HuH-7.5 (cell line): ENCODE measurements at regions not wholly inside any gene's neighbourhood (a gene's known extent, or its start where the extent isn't known, plus 50 kb on each side); places are given as distances from the start of the nearest gene placed in this dataset.

Source experiments
- DNase-seq: peaks from one replicate; pipeline ENCODE4 v3.0.0; 2011; ENCODE audit warnings: low spot score

- DNase-seq: no peak
Observed at GRCh38 chr16:9374061-9374460, 282.6 kb downstream of the HAPSTR1 start.

DNA sequence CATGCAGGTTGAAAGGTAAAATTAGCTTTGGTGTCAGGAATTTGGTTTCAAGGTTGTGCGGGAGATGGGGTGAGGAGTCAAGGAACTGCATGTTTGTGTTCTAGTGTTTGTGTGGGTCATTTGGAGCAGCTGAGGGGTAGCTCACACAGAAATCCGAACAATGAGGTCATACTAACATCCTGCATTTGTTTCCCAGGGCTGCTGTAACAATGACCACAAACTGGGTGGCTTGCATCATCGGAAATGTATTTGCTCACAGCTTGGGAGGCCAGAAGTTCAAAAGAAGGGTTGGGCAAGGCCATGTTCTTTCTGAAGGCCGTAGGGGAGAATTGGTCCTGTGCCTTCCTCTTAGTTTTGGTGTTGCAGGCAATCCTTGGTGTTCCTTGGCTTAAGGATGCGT, 287.4 kb downstream of the HAPSTR1 start:
- no peak for DNase-seq

DNA sequence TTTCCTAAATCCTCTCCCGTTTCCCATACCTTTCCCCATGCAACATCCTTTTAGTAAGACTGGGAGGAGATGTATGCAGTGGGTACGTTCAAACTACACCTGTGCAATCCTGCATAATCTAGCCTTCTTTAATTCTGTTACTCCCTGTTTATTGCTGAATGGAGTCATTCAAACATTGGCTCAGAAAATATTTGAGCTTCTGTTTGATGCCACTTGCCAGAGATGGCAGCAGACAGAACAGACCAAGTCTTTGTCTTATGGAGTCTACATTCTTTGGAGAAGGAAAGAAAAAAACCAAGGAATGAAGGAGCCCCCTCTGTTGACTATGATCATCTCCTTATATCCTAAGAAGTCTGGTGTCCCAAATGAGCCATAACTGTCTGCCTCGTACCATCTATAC, 288.8 kb downstream of the HAPSTR1 start:
- no peak for DNase-seq

DNA sequence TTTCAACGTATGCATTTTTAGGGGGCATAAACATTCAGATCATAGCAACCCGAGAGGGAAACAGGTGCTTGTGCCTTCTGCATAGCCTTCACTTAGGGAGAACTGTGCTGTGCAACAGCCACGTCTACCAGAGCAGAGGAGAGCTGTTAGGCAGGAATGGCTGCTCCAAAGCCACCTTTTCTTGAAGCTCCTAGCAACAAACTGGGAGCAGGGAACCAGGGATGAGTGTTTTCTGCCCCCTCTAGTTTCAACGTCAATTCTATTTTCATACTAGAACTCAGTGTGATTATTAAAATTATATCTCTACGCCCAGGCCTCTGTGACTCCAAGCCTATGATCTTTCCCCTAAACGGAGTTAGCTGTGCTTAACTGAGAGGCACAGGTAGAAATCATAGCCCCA, 290.0 kb downstream of the HAPSTR1 start:
- no peak for DNase-seq

DNA sequence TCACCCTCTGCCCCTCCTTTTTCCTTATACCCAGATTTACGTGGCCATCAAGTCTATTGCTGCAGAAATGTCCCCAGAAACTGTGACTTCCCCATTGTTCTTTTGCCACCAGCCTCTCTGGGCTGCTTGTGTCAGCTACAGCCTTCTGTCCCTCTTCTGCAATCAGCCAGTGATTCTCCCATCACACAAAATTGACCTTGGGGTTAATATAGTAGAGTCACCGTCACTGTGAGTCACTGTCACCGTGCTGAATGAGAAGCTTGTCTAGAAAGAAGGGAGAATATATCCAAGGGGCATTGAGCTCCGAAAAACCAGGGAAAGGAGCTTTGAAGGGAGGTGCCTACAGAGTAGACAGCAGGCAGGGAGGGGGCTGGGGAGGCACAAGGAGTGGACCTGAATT, 290.5 kb downstream of the HAPSTR1 start:
- no peak for DNase-seq

- DNase-seq: no peak
Observed at GRCh38 chr16:9383281-9383680, 291.8 kb downstream of the HAPSTR1 start.

GRCh38 chr16:9384141-9384540, 292.7 kb downstream of the HAPSTR1 start:
- DNase-seq: no peak

- no peak for DNase-seq
Observed at GRCh38 chr16:9389543-9390207, 298.2 kb downstream of the HAPSTR1 start.

GRCh38 chr16:9392956-9393355, 301.5 kb downstream of the HAPSTR1 start:
- no peak for DNase-seq

GRCh38 chr16:9393591-9393990, 302.1 kb downstream of the HAPSTR1 start:
- DNase-seq: no peak

- DNase-seq: no peak
Observed at GRCh38 chr16:9395958-9396359, 304.5 kb downstream of the HAPSTR1 start.

DNA sequence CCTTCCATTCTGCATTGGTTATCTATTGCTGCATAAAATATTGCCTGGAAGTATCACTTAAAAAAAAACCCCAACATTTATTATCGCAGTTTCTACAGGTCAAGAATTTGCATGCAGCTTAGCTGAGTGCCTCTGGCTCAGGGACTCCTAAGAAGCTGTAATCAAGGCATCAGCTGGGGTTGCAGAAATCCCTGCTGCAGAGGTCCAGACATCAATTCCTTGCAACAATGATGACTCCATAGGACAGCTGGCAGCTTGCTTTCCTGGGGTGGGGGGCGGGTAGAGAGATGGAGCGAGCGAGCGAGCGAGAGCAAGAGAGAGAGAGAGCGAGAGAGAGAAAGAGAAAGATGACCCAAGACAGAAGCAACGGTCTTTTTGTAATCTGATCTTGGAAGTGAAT, 308.1 kb downstream of the HAPSTR1 start:
- DNase-seq: no peak

DNA sequence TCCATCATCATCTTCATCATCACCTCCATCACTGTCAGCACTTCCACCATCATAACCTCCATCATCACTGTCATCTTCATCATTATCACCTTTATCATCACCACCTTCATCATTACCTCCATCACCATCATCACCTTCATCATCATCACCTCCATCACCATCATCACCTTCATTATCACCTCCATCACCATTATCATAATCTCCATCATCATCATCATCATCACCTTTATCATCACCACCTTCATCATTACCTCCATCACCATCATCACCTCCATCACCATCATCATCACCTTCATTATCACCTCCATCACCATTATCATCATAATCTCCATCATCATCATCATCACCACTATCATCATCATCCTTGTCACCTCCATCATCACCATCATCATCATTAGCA, 309.7 kb downstream of the HAPSTR1 start:
- no peak for DNase-seq

DNA sequence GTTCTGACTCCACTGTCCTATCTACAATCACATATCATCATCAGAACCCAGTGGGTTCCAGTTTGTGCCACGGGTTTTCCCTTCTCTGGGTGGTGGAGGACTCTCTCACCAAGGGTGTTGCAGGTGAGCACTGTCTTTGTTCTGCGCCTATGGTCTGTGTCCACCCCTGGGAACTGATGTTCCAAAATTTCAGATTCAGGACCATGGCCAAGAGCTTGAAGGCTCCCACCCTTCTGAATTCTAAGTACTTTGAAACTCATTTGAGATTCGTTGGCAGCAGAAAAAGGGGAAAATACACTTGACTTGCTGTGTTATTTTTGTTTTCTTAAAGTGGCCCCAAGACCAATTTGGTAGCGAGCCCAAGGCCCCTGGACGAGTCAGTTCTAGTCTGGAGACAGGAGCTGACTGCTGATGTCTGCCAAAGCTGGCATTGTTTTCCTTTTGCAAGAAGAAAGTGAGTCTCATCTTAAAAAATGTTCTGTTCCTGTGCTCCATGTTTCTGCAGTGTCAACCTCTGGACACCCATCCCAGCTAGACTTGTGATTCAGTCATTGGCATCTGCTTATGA, 310.9 kb downstream of the HAPSTR1 start:
- DNase-seq: no peak

- DNase-seq: no peak
Observed at GRCh38 chr16:9404811-9405210, 313.4 kb downstream of the HAPSTR1 start.

GRCh38 chr16:9406038-9406712, 314.7 kb downstream of the HAPSTR1 start:
- no peak for DNase-seq

DNA sequence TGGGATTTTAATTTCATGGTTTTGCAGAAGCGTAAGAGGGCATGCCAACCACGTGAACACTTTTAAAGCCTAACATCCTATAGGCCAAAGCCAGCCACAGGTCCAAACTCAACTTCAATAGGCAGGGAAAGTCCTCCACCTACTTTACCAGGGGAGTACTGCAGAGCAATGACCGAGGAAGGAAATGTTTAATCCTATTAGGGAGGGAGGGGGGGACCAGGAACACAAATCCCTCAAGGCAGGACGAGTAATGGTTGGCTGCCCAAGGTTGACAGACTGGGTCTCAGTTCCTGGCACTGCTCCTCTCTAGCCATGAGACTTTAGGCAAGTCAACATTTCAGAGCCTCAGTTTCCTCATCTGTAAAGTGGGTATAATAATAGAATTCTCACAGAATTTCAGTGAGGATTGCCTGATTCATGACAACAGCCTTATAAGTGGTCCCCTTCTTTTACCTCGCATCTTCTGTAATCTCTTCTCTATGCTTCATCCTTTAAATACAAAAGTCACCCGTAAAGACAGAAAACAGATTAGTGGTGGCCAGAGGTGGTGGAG, 315.8 kb downstream of the HAPSTR1 start:
- no peak for DNase-seq

DNA sequence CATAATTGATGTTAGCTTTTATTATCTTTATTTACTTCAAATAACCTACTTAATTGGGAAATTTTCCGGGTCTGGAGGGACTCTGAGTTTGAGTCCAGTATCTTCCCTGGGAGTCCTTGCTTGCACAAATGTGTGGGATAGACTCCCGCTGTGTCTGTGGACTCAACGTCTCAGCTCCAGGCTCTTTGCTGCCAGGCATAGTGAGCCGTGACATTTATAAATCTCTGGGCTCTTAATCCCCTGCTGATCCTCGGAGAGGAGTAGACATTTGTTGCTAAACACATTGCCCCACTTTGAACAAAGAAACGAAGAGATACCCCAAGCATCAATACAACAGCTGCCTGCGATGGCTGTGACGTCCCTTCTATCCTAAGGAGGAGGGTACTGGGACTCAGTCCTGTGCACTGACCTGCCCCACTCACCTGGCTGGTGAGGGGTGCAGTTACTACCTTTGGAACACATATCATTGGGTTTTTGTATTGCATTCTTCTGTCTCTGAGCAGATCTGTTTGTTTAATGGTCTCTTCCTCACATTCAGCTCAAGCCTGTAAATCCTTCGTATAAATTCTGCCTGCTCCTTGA, 316.9 kb downstream of the HAPSTR1 start:
- no peak for DNase-seq

DNA sequence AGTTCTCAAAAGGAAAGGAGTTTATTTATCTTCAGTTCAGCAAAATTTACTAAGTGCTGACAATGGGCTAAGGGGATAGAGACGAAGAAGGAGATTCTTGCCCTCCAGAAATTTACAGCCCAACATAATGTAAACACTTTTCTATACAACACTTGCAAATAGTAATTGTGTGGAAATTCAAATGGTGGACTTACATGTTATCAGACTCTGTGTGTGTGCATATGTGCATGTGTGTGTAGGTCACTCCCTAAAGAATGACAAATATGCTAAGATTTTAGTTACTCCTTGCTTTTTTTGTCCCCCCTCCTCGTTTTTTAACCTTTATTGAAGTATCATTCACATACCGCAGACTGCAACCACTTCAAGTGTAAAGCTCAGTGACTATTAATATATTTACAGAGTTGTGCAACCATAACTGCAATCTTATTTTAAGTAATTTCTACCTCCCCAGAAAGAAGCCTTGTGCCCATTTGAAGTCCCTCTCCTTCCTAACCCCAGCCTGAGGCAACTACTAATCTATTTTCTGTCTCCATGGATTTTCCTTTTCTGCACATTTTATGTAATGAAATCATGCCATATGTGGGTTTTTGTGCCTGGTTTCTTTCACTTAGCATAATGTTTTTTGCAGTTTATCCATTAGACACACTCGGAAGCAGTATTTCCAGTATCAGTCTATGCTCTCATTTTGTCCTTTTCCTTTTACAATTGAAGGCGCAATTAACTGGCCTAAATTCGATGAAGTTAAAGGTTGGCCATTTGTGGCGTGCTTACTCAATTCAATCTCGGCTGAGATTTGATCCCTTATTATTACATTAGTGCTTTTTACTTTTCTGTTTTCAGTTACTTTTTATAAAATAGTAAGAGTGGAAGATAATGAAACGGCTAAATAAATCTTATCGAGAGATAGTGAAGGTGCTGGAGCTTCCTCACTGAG, 318.4 kb downstream of the HAPSTR1 start:
- no peak for DNase-seq

DNA sequence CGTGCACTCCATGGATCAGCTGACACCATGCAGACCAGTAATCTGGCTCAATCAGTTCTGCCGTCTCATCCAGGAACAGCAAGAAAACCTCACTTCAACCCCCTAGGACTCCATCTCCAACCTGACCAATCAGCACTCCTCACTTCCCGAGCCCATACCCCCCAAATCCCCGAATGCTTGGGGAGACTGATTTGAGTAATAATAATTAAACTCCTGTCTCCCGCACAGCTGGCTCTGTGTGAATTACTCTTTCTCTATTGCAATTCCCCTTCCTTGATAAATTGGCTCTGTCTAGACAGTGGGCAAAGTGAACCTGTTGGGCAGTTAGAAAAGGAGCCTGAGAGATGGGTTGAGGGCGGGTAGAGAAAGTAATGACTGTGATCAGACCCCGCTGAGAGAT, 320.0 kb downstream of the HAPSTR1 start:
- DNase-seq: no peak

GRCh38 chr16:9412031-9412914, 320.8 kb downstream of the HAPSTR1 start:
- no peak for DNase-seq
